ENCODE measurements at regions not wholly inside any gene's neighbourhood (a gene's known extent, or its start where the extent isn't known, plus 50 kb on each side); places are given as distances from the start of the nearest gene placed in this dataset.

DNA sequence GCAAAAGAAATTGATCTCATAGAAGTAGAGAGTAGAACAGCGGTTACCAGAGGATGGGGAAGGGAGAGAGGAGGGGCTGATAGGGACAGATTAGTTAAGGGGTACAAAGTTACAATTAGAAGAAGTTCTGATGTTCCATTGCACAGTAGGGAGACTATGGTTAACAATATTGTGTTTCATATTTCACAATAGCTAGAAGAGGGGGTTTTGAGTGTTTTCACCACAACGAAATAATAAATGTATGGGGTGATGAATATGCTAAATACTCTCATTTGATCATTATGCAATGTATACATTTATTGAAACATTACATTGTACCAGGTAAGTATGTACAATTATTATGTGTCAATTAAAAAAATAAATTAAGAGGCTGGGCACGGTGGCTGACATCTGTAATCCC, 291.2 kb upstream of the KCNJ16 start:
- TF ChIP-seq EP300 (IDR thresholded peaks at IDR 0.05) (no peak), POLR2AphosphoS5 (IDR thresholded peaks at IDR 0.05) (no peak), POLR2A (IDR thresholded peaks at IDR 0.05) (no peak)
- TF ChIP-seq, protein P1, sequence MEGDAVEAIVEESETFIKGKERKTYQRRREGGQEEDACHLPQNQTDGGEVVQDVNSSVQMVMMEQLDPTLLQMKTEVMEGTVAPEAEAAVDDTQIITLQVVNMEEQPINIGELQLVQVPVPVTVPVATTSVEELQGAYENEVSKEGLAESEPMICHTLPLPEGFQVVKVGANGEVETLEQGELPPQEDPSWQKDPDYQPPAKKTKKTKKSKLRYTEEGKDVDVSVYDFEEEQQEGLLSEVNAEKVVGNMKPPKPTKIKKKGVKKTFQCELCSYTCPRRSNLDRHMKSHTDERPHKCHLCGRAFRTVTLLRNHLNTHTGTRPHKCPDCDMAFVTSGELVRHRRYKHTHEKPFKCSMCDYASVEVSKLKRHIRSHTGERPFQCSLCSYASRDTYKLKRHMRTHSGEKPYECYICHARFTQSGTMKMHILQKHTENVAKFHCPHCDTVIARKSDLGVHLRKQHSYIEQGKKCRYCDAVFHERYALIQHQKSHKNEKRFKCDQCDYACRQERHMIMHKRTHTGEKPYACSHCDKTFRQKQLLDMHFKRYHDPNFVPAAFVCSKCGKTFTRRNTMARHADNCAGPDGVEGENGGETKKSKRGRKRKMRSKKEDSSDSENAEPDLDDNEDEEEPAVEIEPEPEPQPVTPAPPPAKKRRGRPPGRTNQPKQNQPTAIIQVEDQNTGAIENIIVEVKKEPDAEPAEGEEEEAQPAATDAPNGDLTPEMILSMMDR (IDR thresholded peaks at IDR 0.05): no peak

Data from upper lobe of left lung (tissue), 4 donors.